ENCODE measurements at regions not wholly inside any gene's neighbourhood (a gene's known extent, or its start where the extent isn't known, plus 50 kb on each side); places are given as distances from the start of the nearest gene placed in this dataset.
"Not testable (repeated sequence)": the region's sequence is repeated elsewhere in the genome, so short reads cannot be mapped to it uniquely, and the experiment has no call there.

GRCh38 chr4:166153548-166153947, 280.5 kb downstream of the TLL1 start:
- DNase-seq (no peak), ATAC-seq (peak; percentile 80)
- intact Hi-C loops (cut with micrococcal nuclease) = no loop called here

- intact Hi-C loops (cut with micrococcal nuclease) = loop anchor here (10.0 kb wide), 1 partner anchor 1912 kb away; no protein-coding TSS in a partner anchor
- no peak for ATAC-seq
- DNase-seq = no peak
Measured at GRCh38 chr4:166162327-166162726, 289.3 kb downstream of the TLL1 start.

GRCh38 chr4:166165829-166166420, 292.9 kb downstream of the TLL1 start:
- intact Hi-C loops (cut with micrococcal nuclease) = loop anchor here (10.0 kb wide), 1 partner anchor 1909 kb away; no protein-coding TSS in a partner anchor
- ATAC-seq = peak; percentile 58
- no peak for DNase-seq

- DNase-seq (no peak), ATAC-seq (no peak)
- intact Hi-C loops (cut with micrococcal nuclease) = loop anchor here (10.0 kb wide), 1 partner anchor 1906 kb away; no protein-coding TSS in a partner anchor
Measured at GRCh38 chr4:166169111-166169510, 296.1 kb downstream of the TLL1 start.

- ATAC-seq (no peak), DNase-seq (no peak)
- intact Hi-C loops (cut with micrococcal nuclease) = no loop called here
Measured at GRCh38 chr4:166172619-166173018, 299.6 kb downstream of the TLL1 start.

GRCh38 chr4:166174717-166175490, 301.9 kb downstream of the TLL1 start:
- DNase-seq (no peak), ATAC-seq (no peak)
- intact Hi-C loops (cut with micrococcal nuclease) = no loop called here

- DNase-seq (no peak), ATAC-seq (no peak)
- intact Hi-C loops (cut with micrococcal nuclease) = no loop called here
Measured at GRCh38 chr4:166182145-166182544, 309.1 kb downstream of the TLL1 start.

GRCh38 chr4:166195101-166195500, 322.1 kb downstream of the TLL1 start:
- ATAC-seq = no peak
- intact Hi-C loops (cut with micrococcal nuclease) = no loop called here
- no peak for DNase-seq

GRCh38 chr4:166197166-166197565, 324.1 kb downstream of the TLL1 start:
- no peak for DNase-seq
- intact Hi-C loops (cut with micrococcal nuclease) = no loop called here
- ATAC-seq = no peak

- intact Hi-C loops (cut with micrococcal nuclease) = no loop called here
- no peak for ATAC-seq
- no peak for DNase-seq
Measured at GRCh38 chr4:166198041-166198440, 325.0 kb downstream of the TLL1 start.

GRCh38 chr4:166198516-166199310, 325.7 kb downstream of the TLL1 start:
- intact Hi-C loops (cut with micrococcal nuclease) = no loop called here
- ATAC-seq (no peak), DNase-seq (no peak)

- intact Hi-C loops (cut with micrococcal nuclease) = no loop called here
- DNase-seq = no peak
- no peak for ATAC-seq
Measured at GRCh38 chr4:166202991-166203390, 330.0 kb downstream of the TLL1 start.

- ATAC-seq; DNase-seq; intact Hi-C loops (cut with micrococcal nuclease): not testable (repeated sequence)
Measured at GRCh38 chr4:166212326-166212725, 339.3 kb downstream of the TLL1 start.

- intact Hi-C loops (cut with micrococcal nuclease) = no loop called here
- ATAC-seq (no peak), DNase-seq (no peak)
Measured at GRCh38 chr4:166222271-166222670, 349.2 kb downstream of the TLL1 start.

GRCh38 chr4:166228112-166228511, 355.1 kb downstream of the TLL1 start:
- intact Hi-C loops (cut with micrococcal nuclease) = no loop called here
- no peak for DNase-seq

GRCh38 chr4:166229799-166230198, 356.8 kb downstream of the TLL1 start:
- DNase-seq (no peak), ATAC-seq (no peak)
- intact Hi-C loops (cut with micrococcal nuclease) = no loop called here

More at GRCh38 chr4:166228112-166228511, 355.1 kb downstream of the TLL1 start:
- no peak for ATAC-seq

GRCh38 chr4:166230841-166231240, 357.8 kb downstream of the TLL1 start:
- DNase-seq = no peak
- intact Hi-C loops (cut with micrococcal nuclease) = no loop called here
- ATAC-seq = no peak

- ATAC-seq = no peak
- intact Hi-C loops (cut with micrococcal nuclease) = no loop called here
Measured at GRCh38 chr4:166239354-166239753, 366.3 kb downstream of the TLL1 start.

GRCh38 chr4:166252487-166253402, 379.7 kb downstream of the TLL1 start:
- no peak for DNase-seq
- intact Hi-C loops (cut with micrococcal nuclease) = loop anchor here (10.0 kb wide), 1 partner anchor 718 kb away; no protein-coding TSS in a partner anchor
- no peak for ATAC-seq

More at GRCh38 chr4:166239354-166239753, 366.3 kb downstream of the TLL1 start:
- no peak for DNase-seq
